ENCODE measurements at regions not wholly inside any gene's neighbourhood (a gene's known extent, or its start where the extent isn't known, plus 50 kb on each side); places are given as distances from the start of the nearest gene placed in this dataset.

GRCh38 chr13:89883893-89884448 is 1463.5 kb upstream of the MIR17HG start:
- 92% methylated on average over 5 of the region's 41 CpGs; no CpG with 5 or more reads in 1 of the 2 experiments for WGBS, 2 experiments (ENCODE audit: extremely low coverage in 2 of 2, insufficient read length in 1 of 2)
- H3K56ac ChIP-seq (ENCODE audit: extremely low read depth, insufficient read depth, low read length) = no peak overlapping the region
- no peaks in the 10 kb centered on the region for H3K79me1 ChIP-seq (ENCODE audit: low read depth in 1 of 2, low read length in 2 of 2)

More at GRCh38 chr13:89883893-89884448, 1463.5 kb upstream of the MIR17HG start:
- H2BK120ac ChIP-seq (ENCODE audit: low read depth, low read length) = no peak overlapping the region
- H4K5ac ChIP-seq (ENCODE audit: low read depth, low read length) = no peak overlapping the region
- H4K20me1 ChIP-seq (ENCODE audit: insufficient read depth, low read length) = no peaks in the 10 kb centered on the region
- in situ Hi-C loops (cut with MboI; ENCODE audit: low sequenced_read_pairs) (no loop called here), dilution Hi-C loops (cut with HindIII; ENCODE audit: low sequenced_read_pairs, unreplicated experiment) (no loop called here), intact Hi-C loops (cut with micrococcal nuclease) (no loop called here)
- H3K14ac ChIP-seq (replicated peaks; ENCODE audit: low read depth, low read length) = no peak overlapping the region
- H3K4me1 ChIP-seq (ENCODE audit: control insufficient read depth, insufficient read depth, low read length) = no peaks in the 10 kb centered on the region
- H3K4ac ChIP-seq (ENCODE audit: low read depth, low read length) = no peak overlapping the region
- ChIA-PET POLR2A (ENCODE audit: unreplicated experiment) (no interaction called here), CTCF (interaction anchor here (0.6 kb wide), 1 partner anchor 26 kb away, joined by 3 read pairs; no protein-coding TSS in a partner anchor)
- no peak overlapping the region for H3K4me2 ChIP-seq (ENCODE audit: low read depth, low read length)
- DNase-seq = no peak
- H3K36me3 ChIP-seq (ENCODE audit: control insufficient read depth, insufficient read depth, low read length) = no peaks in the 10 kb centered on the region
- ATAC-seq (ENCODE audit: low read depth) = no peak
- H2AK5ac ChIP-seq (ENCODE audit: low read depth, low read length) = no peak overlapping the region
- no peak overlapping the region for H3K23ac ChIP-seq (ENCODE audit: low read depth, low read length)
- no peak overlapping the region for H2BK15ac ChIP-seq (ENCODE audit: low read depth, low read length)
- H3K4me3 ChIP-seq (ENCODE audit: insufficient read depth, low read depth, low read length) = no peak overlapping the region
- H3K27me3 ChIP-seq (ENCODE audit: control insufficient read depth, insufficient read depth, low read length) = no peaks in the 10 kb centered on the region
- H3K9me1 ChIP-seq (ENCODE audit: insufficient read depth, low read length) = no peaks in the 10 kb centered on the region
- H2BK5ac ChIP-seq (ENCODE audit: low read depth, low read length, poor library complexity, severe bottlenecking) = no peak overlapping the region
- no peak overlapping the region for H2AK9ac ChIP-seq (replicated peaks; ENCODE audit: low read depth, low read length, poor library complexity)
- no TSS peak for BruUV-seq (replicated peaks)
- no peak for TF ChIP-seq RCOR1 (IDR thresholded peaks at IDR 0.05; ENCODE audit: insufficient replicate concordance, low read length)
- TF ChIP-seq MAZ (IDR thresholded peaks at IDR 0.05; ENCODE audit: borderline replicate concordance, low read depth, low read length) = no peak
- no peak for TF ChIP-seq MAFK (IDR thresholded peaks at IDR 0.05; ENCODE audit: low read depth, low read length)
- no peak for TF ChIP-seq POLR2A (IDR thresholded peaks at IDR 0.05; ENCODE audit: low read depth, low read length)
- no peak for TF ChIP-seq CTCF (conservative IDR thresholded peaks at IDR 0.05; ENCODE audit: low read depth, low read length)
- H4K91ac ChIP-seq (ENCODE audit: insufficient read depth, low read depth, low read length) = no peak overlapping the region
- no peak overlapping the region for H2BK20ac ChIP-seq (ENCODE audit: low read depth, low read length)
- no peak overlapping the region for H2AFZ ChIP-seq (replicated peaks; ENCODE audit: low read length, poor library complexity)
- no peak overlapping the region for H4K8ac ChIP-seq (ENCODE audit: low read depth in 2 of 2, low read length in 2 of 2)
- H3K9me3 ChIP-seq (ENCODE audit: control insufficient read depth, insufficient read depth, low read length) = no peaks in the 10 kb centered on the region
- no peak overlapping the region for H3K18ac ChIP-seq (ENCODE audit: low read depth, low read length)
- no peak overlapping the region for H3K9ac ChIP-seq (ENCODE audit: low read depth, low read length)
- H3K27ac ChIP-seq (ENCODE audit: insufficient read depth, low read length) = no peak overlapping the region

Data from IMR-90 (cell line).